ENCODE measurements at regions not wholly inside any gene's neighbourhood (a gene's known extent, or its start where the extent isn't known, plus 50 kb on each side); places are given as distances from the start of the nearest gene placed in this dataset.

GRCh38 chr1:30335389-30335996 lies 387.9 kb downstream of the MATN1 start:
- Histone ChIP-seq H3K4me2 (ENCODE audit: low read length) (no peak overlapping the region), H3K27me3 (ENCODE audit: insufficient read depth, low read length) (no peaks in the 10 kb centered on the region; the same call in 1 of the 2 replicates), H3K9me3 (ENCODE audit: control insufficient read depth in 1 of 2, insufficient read depth in 1 of 2, low read depth in 1 of 2, low read length in 2 of 2) (no peaks in the 10 kb centered on the region), H3K36me3 (ENCODE audit: control insufficient read depth in 1 of 2, insufficient read depth in 2 of 2, low read length in 2 of 2) (no peaks in the 10 kb centered on the region), H3K27ac (ENCODE audit: low read depth, low read length) (no peak overlapping the region), H3K9ac (ENCODE audit: low read length) (no peak overlapping the region), H3K4me1 (ENCODE audit: control insufficient read depth in 1 of 2, insufficient read depth in 2 of 2, low read length in 2 of 2) (no peaks in the 10 kb centered on the region), H4K20me1 (ENCODE audit: insufficient read depth) (no peaks in the 10 kb centered on the region), H3K4me3 (replicated peaks in 1 of 2; ENCODE audit: low read depth in 1 of 2, low read length in 2 of 2) (no peak overlapping the region), H3K9me2 (ENCODE audit: insufficient read depth) (no peaks in the 10 kb centered on the region), H2AFZ (ENCODE audit: low read depth, low read length, poor library complexity, severe bottlenecking) (no peak overlapping the region), H3K79me2 (ENCODE audit: insufficient read depth, low read length) (no peaks in the 10 kb centered on the region)
- ChIA-PET CTCF (interaction anchor here (0.9 kb wide), 1 partner anchor 44 kb away, joined by 6 read pairs; no protein-coding TSS in a partner anchor), RAD21 (ENCODE audit: low non-redundant PET in 1 of 2, low total read pairs in 2 of 2, uncharacterized antibody in 2 of 2, unreplicated experiment in 2 of 2) (no interaction called here), POLR2A (no interaction called here)
- DNase-seq (ENCODE audit: low read depth, low spot score) (no peak), ATAC-seq (no peak)
- intact Hi-C loops (cut with micrococcal nuclease): no loop called here
- no TSS peak for BruUV-seq (replicated peaks)
- TF ChIP-seq ZNF274 (IDR thresholded peaks at IDR 0.05; ENCODE audit: low read depth, low read length) (no peak), SIN3A (IDR thresholded peaks at IDR 0.05; ENCODE audit: low read depth) (no peak), YY1 (IDR thresholded peaks at IDR 0.05; ENCODE audit: extremely low read depth, insufficient replicate concordance, low read depth, low read length) (no peak), EZH2phosphoT487 (IDR thresholded peaks at IDR 0.05; ENCODE audit: borderline replicate concordance) (no peak), FOSL1 (IDR thresholded peaks at IDR 0.05; ENCODE audit: low read depth) (no peak), JUND (IDR thresholded peaks at IDR 0.05) (no peak), SRF (IDR thresholded peaks at IDR 0.05; ENCODE audit: low read depth) (no peak), POLR2A (IDR thresholded peaks at IDR 0.05; ENCODE audit: borderline replicate concordance, extremely low read depth, insufficient read depth, insufficient read length) (no peak), ZFX (IDR thresholded peaks at IDR 0.05) (no peak), EZH2 (IDR thresholded peaks at IDR 0.05) (no peak), TCF7L2 (IDR thresholded peaks at IDR 0.05; ENCODE audit: borderline replicate concordance, extremely low read depth, insufficient read depth, insufficient read length) (no peak), SP1 (IDR thresholded peaks at IDR 0.05; ENCODE audit: low read depth) (no peak), RAD21 (IDR thresholded peaks at IDR 0.05; ENCODE audit: low read depth) (no peak), ZBTB33 (IDR thresholded peaks at IDR 0.05; ENCODE audit: extremely low read depth, insufficient replicate concordance, low read length) (no peak), POLR2AphosphoS5 (IDR thresholded peaks at IDR 0.05; ENCODE audit: low read depth, low read length) (no peak)
- TF ChIP-seq, protein P1, sequence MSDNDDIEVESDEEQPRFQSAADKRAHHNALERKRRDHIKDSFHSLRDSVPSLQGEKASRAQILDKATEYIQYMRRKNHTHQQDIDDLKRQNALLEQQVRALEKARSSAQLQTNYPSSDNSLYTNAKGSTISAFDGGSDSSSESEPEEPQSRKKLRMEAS (IDR thresholded peaks at IDR 0.05): no peak
- TF ChIP-seq, protein P2, sequence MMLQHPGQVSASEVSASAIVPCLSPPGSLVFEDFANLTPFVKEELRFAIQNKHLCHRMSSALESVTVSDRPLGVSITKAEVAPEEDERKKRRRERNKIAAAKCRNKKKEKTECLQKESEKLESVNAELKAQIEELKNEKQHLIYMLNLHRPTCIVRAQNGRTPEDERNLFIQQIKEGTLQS (IDR thresholded peaks at IDR 0.05): no peak

All from HCT116 (cell line).